EH (cell line): ENCODE measurements at regions not wholly inside any gene's neighbourhood (a gene's known extent, or its start where the extent isn't known, plus 50 kb on each side); places are given as distances from the start of the nearest gene placed in this dataset.
"Not testable (repeated sequence)": the region's sequence is repeated elsewhere in the genome, so short reads cannot be mapped to it uniquely, and the experiment has no call there.

Source experiments
- DNase-seq: peaks from one replicate; pipeline ENCODE4 v3.0.0-alpha.2; 2015; ENCODE audit warnings: low read depth

GRCh38 chr6:92271091-92271490 lies 1148.3 kb downstream of the EPHA7 start:
- no peak for DNase-seq

GRCh38 chr6:92270365-92270764 lies 1149.0 kb downstream of the EPHA7 start:
- no peak for DNase-seq

- no peak for DNase-seq
These were observed 1152.0 kb downstream of the EPHA7 start for GRCh38 chr6:92267335-92267734.

- no peak for DNase-seq
These were observed 1155.5 kb downstream of the EPHA7 start for GRCh38 chr6:92263864-92264263.

GRCh38 chr6:92259171-92259570 lies 1160.2 kb downstream of the EPHA7 start:
- DNase-seq, result no peak

DNA sequence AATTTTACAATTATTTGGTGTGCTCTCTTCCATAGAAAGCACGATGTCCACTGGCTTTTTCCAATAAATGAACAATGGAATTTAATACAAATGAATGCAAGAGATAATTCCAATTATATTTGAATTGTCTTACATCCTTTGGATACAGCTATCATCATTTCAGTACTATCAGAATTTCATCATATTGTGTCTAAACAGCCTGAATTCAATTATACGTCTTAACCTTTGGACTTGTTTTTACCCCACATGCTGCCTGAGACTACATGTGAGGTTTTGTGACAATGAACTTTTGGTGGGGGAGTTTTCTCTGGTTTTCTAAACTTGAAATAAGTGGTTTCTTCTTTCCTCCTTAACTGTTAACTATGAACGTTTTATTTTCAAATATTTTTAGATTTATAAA lies 1176.0 kb downstream of the EPHA7 start:
- DNase-seq, result no peak

- DNase-seq, result no peak
These were observed 1188.1 kb downstream of the EPHA7 start for GRCh38 chr6:92231171-92231701.

DNA sequence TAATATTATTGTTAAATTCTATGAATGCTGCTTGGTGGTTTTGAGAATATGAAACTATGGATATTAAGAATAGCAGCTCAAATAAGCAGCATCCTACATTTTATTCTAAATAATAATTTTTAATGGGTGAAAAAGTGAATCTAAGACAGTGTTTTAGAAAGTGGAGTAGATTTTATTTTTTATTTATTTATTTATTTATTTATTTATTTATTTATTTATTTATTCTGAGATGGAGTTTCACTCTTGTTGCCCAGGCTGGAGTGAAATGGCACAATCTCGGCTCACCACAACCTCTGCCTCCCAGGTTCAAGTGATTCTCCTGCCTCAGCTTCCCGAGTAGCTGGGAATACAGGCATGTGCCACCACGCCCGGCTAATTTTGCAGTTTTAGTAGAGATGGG lies 1199.4 kb downstream of the EPHA7 start:
- not testable (repeated sequence) for DNase-seq

- no peak for DNase-seq
These were observed 1202.6 kb downstream of the EPHA7 start for GRCh38 chr6:92216717-92217116.

DNA sequence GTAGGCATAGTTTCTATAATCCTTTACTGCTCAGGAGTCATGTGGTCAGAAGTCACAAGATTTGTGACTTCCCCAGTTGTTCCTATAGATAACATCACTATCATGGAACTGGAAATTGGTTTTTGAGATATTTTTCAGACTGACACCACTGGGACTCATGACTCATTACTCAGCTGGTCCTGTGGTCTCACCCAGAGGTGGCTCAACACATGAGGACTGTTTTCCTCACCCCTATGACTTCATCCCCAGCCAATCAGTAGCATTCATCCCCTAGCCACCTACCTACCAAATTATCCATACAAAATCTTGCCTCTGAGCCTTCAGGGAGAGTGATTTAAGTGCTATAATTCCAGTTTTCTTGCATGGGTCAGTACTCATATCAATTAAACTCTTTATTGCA lies 1217.7 kb downstream of the EPHA7 start:
- DNase-seq, result no peak

GRCh38 chr6:92196325-92196724 lies 1223.0 kb downstream of the EPHA7 start:
- DNase-seq, result no peak

DNA sequence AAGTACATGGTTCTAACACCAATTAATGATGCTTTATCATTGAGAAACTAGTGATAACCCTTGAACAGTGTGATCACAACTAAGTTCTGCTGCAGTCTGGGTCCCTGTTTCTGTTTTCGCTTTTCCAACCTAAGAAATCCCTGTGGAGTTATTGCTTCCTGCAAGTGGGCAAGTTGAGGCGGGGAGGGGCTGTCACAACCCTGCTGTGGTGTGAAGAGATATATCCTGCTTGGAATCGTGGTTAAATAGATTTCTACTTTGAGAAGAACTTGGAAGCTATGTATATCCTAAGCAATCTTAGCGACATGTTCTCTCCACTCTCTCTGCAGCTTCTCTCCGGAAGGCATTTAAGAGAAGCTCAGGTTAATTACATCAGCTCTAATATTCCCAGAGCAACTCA lies 1223.6 kb downstream of the EPHA7 start:
- no peak for DNase-seq

GRCh38 chr6:92188016-92188415 lies 1231.3 kb downstream of the EPHA7 start:
- no peak for DNase-seq

DNA sequence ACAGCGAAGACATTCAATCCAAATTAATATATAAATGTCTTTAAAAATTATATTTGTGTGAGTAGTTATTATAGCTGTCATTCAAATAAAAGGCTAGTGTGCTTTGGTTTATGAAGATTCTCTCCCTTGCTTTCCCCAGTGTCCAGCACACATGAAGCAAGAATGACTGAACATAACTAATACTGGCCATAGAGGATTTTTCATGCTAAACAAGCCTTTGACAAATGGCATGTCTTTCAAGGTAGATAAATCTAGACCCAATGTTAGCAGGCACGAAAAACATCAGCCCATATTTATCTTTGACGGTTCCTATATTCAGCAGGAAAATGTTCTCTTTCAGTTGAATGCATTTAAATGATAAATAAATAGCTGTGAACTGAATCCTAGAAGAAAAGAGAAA lies 1234.4 kb downstream of the EPHA7 start:
- DNase-seq, result no peak

DNA sequence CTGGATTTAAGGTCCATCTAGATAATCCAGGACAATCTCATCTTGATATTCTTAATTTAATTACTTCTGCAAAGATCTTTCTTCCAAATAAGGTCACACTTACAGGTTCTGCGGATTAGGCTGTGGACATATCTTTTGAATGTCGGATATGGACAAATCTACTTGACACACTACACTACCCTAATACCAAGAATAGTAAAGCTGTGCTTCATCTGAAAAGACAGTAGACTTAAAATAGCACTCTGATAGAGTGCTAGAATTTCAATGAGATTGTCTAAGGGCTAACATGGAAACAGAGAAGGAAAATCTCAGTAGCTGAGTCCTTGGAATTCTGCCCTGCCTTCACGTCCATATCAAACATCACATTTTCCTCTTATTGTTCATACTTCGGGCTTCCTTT lies 1238.0 kb downstream of the EPHA7 start:
- no peak for DNase-seq

GRCh38 chr6:92180090-92180489 lies 1239.3 kb downstream of the EPHA7 start:
- DNase-seq, result no peak

DNA sequence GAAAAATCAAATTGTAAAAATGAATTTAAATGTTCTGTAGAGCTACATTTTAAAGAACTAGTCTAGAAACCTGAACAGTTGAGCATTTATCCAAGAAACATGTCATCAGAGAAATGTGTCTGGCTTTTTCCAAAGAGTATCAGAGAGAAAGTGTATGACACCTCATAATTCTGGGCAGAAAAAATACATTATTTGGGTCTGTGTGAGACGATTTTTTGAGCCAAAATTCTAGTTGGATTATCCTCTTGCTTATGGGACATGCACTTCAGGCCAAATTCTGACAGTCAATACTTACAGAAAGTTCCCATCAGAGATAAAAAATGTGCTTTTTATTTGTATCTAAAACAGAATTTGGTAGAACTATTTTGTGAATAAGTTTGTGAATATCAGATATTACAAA lies 1242.7 kb downstream of the EPHA7 start:
- DNase-seq, result no peak

- no peak for DNase-seq
These were observed 1244.8 kb downstream of the EPHA7 start for GRCh38 chr6:92174398-92175073.

DNA sequence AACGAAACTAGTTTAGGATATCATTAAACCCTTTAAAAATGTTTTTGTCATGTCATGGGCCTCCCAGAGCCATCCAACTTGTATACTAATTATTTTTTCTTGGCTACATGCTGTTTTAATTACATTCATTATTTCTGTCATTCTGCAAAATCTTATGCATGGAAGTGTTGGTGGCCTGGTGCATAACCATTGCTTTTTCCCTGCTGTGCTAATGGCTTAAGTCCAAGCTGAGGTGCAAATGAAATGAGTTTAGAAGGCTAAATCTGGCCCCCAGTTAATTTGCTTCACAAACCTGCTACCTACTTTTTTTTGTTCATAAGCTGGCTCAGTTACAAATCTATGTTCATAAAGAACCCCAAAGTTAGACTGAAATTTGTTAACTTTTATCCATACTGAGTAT lies 1249.9 kb downstream of the EPHA7 start:
- DNase-seq, result no peak

GRCh38 chr6:92166666-92167065 lies 1252.7 kb downstream of the EPHA7 start:
- no peak for DNase-seq

DNA sequence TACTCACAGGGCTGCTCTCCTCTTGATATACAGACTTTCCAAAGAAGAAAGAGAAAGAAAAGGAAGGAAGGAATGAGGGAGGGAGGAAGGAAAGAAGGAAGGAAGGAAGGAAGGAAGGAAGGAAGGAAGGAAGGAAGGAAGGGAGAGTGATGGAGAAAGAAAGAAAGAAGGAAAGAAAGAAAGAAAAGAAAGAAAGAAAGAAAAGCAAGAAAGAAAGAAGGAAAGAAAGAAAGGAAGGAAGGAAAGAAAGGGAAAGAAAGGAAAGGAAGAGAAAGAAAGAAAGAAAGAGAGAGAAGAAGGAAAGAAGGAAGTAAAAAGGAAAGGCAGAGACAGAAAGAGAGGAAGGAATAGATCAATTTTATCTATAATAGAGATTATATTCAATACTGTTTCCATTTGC lies 1257.4 kb downstream of the EPHA7 start:
- no peak for DNase-seq

GRCh38 chr6:92160226-92160625 lies 1259.1 kb downstream of the EPHA7 start:
- DNase-seq, result no peak

DNA sequence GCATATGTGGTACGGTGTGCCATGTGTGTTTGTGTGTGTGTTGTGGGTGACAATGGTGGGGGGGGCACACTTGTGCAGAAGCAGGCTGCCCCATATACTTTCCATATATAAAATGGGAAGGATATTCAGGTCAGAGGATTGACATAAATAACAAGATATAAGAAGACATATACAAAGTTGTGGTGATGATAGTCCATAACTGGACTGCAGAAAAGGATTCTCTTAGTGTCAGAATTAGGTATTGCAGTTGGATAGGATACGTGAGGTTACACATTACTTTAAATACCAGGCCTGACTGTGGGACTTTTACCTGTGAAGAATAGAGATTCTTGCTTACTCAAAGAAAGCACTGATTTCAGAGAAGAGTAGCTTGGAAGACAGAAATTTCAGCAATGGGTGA lies 1260.3 kb downstream of the EPHA7 start:
- no peak for DNase-seq

DNA sequence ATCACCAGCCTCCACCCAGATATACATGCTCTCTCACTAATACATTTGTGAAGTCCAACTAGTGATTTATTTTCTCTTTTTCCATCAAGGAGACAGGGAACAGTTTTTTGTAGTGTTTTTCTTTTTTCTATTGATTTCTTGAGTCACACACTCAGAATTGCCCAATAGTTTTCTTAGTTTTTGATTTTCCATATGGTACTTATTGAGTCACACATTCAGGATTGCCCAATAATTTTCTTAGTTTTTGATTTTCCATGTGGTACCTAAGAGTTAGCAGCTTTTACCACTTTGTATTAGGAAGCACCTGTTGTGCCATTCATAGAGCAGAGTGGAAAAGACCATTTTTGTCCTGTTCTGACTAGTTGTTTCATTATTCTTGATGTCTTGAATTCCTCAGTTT lies 1268.8 kb downstream of the EPHA7 start:
- DNase-seq, result no peak
